ENCODE measurements at regions not wholly inside any gene's neighbourhood (a gene's known extent, or its start where the extent isn't known, plus 50 kb on each side); places are given as distances from the start of the nearest gene placed in this dataset.

DNA sequence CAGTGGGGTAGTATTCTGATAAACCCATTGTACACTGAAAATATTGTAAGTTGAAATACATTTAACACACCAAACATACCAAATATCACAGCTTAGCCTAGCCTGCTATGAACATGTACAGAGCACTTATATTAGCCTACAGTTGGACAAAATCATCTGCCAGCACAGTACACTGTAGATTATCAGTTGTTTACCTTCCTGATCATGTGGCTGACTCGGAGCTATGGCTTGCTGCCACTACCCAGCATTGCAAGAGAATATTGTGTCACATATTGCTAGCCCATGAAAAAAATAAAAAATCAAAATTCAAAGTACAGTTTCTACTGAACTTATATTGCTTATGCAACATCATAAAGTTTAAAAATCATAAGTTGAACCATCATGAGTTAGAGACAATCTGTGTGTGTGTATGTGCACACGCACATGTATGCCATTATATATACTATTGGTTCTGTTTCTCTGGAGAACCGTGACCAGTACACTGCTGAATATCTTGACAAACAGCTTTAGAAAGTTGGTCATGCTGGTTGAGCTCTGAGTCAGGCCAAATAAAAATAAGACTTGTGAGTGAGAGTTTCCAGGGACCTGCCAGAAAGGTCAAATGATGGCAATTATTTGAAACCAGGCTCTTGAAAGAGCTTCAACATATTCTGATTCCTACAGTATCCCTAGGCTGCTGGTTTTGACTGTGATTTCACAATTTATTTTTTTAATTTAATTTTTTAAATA, 238.5 kb downstream of the PRR32 start:
- TF ChIP-seq, protein P1, sequence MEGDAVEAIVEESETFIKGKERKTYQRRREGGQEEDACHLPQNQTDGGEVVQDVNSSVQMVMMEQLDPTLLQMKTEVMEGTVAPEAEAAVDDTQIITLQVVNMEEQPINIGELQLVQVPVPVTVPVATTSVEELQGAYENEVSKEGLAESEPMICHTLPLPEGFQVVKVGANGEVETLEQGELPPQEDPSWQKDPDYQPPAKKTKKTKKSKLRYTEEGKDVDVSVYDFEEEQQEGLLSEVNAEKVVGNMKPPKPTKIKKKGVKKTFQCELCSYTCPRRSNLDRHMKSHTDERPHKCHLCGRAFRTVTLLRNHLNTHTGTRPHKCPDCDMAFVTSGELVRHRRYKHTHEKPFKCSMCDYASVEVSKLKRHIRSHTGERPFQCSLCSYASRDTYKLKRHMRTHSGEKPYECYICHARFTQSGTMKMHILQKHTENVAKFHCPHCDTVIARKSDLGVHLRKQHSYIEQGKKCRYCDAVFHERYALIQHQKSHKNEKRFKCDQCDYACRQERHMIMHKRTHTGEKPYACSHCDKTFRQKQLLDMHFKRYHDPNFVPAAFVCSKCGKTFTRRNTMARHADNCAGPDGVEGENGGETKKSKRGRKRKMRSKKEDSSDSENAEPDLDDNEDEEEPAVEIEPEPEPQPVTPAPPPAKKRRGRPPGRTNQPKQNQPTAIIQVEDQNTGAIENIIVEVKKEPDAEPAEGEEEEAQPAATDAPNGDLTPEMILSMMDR (IDR thresholded peaks at IDR 0.05; ENCODE audit: insufficient read depth, low read depth, low read length, missing control alignments) = no peak
- H3K4me3 ChIP-seq (ENCODE audit: low read length) = no peak overlapping the region
- DNase-seq (ENCODE audit: low read depth) = no peak

DNA sequence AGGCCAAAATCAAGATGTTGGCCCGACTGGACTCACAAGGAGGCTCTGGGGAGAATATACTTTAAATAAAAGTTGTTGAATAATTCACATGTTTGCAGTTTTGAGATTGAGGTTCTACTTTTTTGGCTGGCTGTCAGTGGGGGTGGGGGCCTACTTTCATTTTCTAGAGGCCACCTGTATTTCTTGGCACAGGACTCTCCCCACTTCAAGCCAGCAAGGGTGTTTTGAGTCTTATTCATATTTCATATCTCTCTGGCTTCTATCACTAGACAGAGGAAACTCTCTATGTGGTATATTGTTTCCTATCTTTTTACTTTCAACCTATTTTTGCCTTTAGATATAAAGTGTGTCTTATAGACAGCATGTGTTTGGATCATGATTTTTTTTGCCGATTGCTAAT, 266.4 kb downstream of the PRR32 start:
- H3K4me3 ChIP-seq (ENCODE audit: low read length) = no peak overlapping the region
- TF ChIP-seq, protein P1 (IDR thresholded peaks at IDR 0.05; ENCODE audit: insufficient read depth, low read depth, low read length, missing control alignments) = no peak
- no peak for DNase-seq (ENCODE audit: low read depth)

DNA sequence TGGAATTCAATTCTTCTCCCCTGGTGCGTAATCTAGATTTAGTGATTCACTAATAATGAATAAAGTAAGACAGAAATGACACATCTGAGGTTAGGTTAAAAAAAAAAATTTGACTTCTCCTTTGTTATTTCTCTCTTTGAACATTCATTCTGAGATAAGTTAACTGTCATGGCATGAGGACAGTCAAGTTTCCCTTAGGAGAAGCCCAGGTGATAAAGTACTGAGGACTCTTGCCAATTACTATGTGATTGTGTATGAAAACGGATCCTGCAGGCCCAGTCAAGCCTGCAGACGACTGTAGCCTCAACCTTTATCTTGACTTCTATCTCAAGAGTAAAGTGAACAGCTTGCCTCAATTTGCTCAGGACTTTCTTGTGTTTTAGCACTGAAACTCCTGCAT, 293.2 kb downstream of the PRR32 start:
- TF ChIP-seq, protein P1 (IDR thresholded peaks at IDR 0.05; ENCODE audit: insufficient read depth, low read depth, low read length, missing control alignments) = no peak
- DNase-seq (ENCODE audit: low read depth) = peak; percentile 0

DNA sequence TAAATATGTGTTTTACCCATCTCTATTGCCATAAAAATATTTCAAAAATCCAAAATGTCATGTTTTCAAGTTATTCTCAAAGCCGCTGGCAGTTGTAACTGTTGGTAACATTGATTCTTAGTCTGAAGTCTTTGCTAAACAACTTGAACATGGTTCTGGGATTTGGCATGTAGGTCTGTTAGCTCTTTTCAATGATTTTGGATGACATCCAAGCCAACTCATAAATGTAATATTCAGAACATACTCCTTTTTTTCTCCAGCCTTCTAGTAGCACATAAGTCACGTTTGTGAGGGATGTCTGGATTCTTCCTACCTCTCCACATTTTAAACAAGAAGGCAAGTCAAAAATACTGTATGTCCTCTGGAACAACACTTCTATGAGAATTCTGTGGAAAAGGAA, 305.3 kb downstream of the PRR32 start:
- no peak overlapping the region for H3K4me3 ChIP-seq (ENCODE audit: low read length)
- TF ChIP-seq, protein P1 (IDR thresholded peaks at IDR 0.05; ENCODE audit: insufficient read depth, low read depth, low read length, missing control alignments) = no peak
- DNase-seq (ENCODE audit: low read depth) = no peak

More for the DNA sequence above, 293.2 kb downstream of the PRR32 start:
- H3K4me3 ChIP-seq (ENCODE audit: low read length) = no peak overlapping the region

DNA sequence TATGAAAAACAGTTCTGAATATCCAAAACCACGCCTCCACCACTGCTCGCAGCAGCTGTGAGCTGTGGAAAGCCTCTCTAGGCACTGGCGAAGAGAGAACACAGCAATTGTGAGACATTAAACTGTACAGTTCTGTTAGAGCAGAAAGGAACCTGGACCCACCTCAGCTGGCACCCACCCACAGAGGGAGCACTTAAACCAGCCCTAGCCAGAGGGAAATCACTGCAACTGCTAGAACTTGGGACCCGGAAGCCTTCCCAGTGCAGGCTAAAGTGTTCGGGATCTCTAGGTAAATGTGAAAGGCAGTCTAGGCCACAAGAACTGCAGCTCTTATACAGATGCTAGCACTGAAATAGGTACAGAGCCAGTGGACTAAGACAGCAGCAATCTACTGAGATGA, 308.8 kb downstream of the PRR32 start:
- DNase-seq (ENCODE audit: low read depth) = no peak
- TF ChIP-seq, protein P1 (IDR thresholded peaks at IDR 0.05; ENCODE audit: insufficient read depth, low read depth, low read length, missing control alignments) = no peak
- H3K4me3 ChIP-seq (ENCODE audit: low read length) = no peak overlapping the region

DNA sequence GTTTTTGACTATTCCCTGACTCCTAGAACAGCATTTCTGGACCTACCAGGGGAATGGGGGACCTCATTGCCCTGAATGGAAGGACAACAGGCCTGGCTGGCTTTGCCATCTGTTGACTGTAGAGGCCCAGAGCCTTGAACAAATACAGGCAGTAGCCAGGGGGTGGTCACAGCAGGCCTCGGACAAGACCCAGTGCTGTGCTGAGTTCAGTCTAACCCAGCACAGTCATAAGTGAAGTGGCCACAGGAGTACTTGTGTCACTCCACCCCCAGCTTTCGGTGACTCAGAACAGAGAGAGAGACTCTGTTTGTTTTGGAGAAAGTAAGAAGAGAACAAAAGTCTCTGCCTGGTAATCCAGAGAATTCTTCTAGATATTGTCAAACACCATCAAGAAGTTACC, 310.0 kb downstream of the PRR32 start:
- no peak for DNase-seq (ENCODE audit: low read depth)
- TF ChIP-seq, protein P1 (IDR thresholded peaks at IDR 0.05; ENCODE audit: insufficient read depth, low read depth, low read length, missing control alignments) = no peak
- no peak overlapping the region for H3K4me3 ChIP-seq (ENCODE audit: low read length)

DNA sequence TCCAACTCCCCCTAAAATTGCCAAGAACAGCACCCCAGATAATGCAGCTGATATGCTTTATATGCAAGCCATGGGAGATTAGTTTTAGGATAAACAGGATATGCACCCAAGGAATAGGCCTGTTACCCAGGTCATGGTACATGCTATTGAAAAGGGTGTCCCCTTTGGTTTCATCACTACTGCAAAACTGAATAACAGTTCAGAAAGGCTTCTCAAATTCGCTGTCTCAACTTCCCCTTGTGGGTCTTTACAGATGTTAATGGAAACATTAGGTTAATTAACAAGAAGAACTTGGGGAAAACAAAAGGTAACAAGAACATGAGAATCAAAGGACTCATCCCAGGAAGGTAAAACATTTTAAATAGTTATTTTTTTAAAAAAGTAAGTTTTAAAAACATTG, 318.7 kb downstream of the PRR32 start:
- DNase-seq (ENCODE audit: low read depth) = no peak
- H3K4me3 ChIP-seq (ENCODE audit: low read length) = no peak overlapping the region

More for the DNA sequence above, 318.7 kb downstream of the PRR32 start:
- TF ChIP-seq, protein P1 (IDR thresholded peaks at IDR 0.05; ENCODE audit: insufficient read depth, low read depth, low read length, missing control alignments) = no peak

All from epithelial cell of esophagus (primary cell).